PC-3 (cell line): ENCODE measurements at regions not wholly inside any gene's neighbourhood (a gene's known extent, or its start where the extent isn't known, plus 50 kb on each side); places are given as distances from the start of the nearest gene placed in this dataset.

ENCODE experiments used
- CTCF ChIP-seq: fragments of 300-600 bp; sonication (generic); conservative IDR thresholded peaks from 2 replicates; pipeline ENCODE4 v1.5.1; 2017; ENCODE audit warnings: antibody characterized with exemption, low read depth, mild to moderate bottlenecking, low read length
- EZH2 ChIP-seq: fragments of 300-600 bp; sonication (generic); IDR thresholded peaks from one replicate; pipeline ENCODE4 v1.6.1; 2017; ENCODE audit warnings: antibody characterized with exemption, mild to moderate bottlenecking, low read length; ENCODE audit not compliant: unreplicated experiment
- EZH2phosphoT487 ChIP-seq: fragments of 300-600 bp; sonication (generic); IDR thresholded peaks from 2 replicates; pipeline ENCODE4 v1.6.1; 2018; ENCODE audit warnings: mild to moderate bottlenecking, antibody characterized with exemption, low read length, borderline replicate concordance

GRCh38 chr14:38124506-38124905, 83.2 kb upstream of the SSTR1 start:
- TF ChIP-seq CTCF (no peak), EZH2phosphoT487 (no peak), EZH2 (no peak)
